NCI-H524 (cell line): ENCODE measurements at regions not wholly inside any gene's neighbourhood (a gene's known extent, or its start where the extent isn't known, plus 50 kb on each side); places are given as distances from the start of the nearest gene placed in this dataset.
A peak's percentile ranks its signal among the peaks of the same experiment; 100 is the strongest.
"Not testable (repeated sequence)": the region's sequence is repeated elsewhere in the genome, so short reads cannot be mapped to it uniquely, and the experiment has no call there.

Experiments used
- DNase-seq, 2 experiments: peaks; one replicate each; lab custom pipeline; 2025; lab: John Stamatoyannopoulos, UW

DNA sequence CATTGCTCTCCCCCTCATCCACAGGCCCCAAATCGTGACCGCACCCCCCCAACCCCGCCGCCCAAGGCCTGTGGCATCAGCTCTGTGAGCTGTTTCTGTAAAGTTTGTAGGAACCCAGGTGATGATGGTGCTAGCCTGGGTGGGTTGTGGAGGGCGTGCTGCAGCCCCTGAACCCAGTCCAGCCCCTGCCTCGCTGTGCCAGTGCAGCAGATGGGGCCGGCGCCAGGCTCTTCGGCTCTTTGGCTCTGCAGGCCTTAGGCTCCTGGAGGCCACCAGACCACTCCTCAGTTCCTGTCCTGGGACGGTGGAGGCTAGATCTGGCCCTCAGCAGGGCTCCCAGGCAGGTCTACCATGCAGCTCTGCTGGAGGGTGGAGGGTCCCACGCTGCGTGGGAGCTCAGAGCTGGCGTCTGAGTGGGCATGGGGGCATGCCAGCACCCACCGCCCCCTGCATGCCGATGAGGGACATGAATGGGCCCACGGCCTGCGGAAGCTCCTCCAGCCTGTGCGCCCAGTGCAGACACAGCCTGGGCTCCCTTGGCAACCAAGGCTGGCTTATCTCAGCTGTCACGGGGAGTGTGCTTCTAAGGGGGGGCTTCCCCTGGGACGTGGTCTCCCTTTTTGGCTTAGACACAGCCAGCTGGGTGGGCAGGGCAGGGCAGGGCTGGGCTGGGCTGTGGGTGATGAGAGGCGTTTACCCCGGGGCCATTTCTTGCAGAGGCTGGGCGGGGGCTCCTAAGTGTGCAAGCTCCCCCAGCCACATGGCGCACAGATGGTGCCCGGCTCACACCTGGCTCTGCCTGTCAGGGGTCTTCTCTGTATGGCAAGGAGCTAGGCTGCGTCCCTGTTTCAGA, 1187.6 kb downstream of the BRD1 start:
- peak; percentile 98 to 99 for DNase-seq

DNA sequence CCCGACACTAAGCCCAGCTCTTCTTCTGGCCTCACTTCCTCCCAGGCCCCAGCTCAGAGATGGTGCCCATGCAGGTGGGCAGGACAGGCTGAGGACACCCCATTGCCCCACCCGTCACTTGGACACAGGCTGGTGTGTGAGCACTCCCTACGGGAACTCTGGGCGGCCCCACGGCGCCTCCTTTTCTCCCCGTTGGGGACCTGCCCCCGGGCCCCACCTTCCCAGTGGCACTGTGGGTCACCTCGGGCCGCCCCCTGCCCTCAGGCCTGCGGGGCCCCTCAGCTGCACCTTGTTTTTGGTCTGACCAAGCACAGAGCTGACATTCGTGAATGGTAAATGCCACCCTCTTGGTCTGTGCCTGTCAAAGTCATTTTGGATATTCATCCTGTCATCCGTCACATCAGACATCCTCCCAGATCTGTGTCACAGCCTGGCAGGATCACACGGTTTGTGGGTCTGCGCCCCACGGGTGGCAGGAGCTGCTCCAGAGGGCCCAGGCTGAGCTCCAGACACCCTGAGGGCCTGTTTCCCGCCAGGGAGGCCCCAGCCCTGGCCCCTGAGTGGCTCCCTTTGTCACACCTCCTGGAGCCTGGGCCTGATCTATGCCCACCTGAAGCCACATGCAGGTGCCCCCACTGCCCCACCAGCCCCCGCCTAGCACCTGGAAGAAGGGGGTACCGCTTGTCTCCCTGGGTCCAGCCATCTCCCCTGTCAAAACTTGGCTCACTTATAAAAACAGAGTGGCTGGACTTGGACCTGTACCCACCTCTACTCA, 1188.5 kb downstream of the BRD1 start:
- DNase-seq = no peak

DNA sequence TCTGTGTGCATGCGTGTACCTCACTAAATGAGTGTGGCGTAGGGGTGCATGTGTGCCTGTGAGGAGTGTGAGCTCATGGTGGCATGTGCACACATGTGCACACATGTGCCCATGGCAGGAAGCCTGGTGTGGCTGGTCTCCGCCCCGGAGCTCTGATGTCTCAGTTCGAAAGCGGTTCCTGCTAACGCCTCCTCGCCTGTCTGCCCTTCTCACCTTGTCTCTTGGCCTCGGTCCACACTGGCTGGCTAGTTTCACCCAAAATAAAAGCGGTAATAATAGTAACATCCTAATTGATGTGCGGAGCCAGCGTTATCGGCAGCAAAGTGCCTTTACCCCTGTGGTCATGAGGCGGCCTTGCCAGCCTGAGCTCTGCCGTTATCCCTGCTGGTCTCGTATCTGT, 1190.4 kb downstream of the BRD1 start:
- DNase-seq = no peak

GRCh38 chr22:48636746-48637145, 1190.9 kb downstream of the BRD1 start:
- no peak for DNase-seq

DNA sequence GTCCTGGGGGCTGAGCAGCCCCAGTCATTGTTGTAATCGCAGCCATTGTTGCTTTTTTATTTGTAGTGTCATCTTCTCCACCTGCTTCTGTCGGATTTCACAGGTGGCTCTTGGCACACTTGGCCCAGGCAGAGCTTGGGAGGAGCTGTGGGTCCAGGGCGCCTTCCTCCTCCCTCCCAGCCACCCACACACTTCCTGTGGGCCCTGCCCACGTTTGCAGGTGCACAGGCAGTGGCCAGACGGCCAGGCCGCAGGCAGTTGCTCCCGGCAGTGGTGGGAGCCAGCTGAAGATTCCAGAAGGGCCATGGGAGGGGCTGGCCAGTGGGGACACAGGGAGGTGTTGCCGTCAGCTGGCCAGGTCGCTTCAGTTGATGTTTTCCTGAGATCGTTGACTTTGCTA, 1191.9 kb downstream of the BRD1 start:
- no peak for DNase-seq

DNA sequence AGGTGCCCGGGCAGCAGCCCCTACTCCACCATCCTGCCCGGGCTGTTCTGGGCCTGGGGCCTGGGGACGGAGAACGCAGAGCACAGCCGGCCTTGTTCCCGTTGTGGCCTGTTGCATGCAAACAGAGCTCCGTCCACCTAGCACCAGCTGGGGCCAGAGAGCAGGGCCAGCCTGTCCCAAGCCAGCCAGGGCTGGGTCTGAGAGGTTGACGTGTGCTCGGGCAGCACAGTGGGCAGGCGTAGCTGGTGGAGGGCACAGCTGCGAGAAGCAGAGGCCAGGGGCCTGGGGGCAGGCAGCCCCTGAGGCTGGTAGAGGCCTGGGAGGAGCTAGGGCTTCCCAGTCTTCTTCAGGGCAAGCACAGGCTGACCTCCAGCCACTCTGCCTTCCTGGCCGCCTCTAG, 1192.6 kb downstream of the BRD1 start:
- DNase-seq = no peak

- DNase-seq = no peak
Measured at GRCh38 chr22:48633996-48634836, 1193.5 kb downstream of the BRD1 start.

GRCh38 chr22:48632646-48633246, 1194.9 kb downstream of the BRD1 start:
- DNase-seq = no peak

DNA sequence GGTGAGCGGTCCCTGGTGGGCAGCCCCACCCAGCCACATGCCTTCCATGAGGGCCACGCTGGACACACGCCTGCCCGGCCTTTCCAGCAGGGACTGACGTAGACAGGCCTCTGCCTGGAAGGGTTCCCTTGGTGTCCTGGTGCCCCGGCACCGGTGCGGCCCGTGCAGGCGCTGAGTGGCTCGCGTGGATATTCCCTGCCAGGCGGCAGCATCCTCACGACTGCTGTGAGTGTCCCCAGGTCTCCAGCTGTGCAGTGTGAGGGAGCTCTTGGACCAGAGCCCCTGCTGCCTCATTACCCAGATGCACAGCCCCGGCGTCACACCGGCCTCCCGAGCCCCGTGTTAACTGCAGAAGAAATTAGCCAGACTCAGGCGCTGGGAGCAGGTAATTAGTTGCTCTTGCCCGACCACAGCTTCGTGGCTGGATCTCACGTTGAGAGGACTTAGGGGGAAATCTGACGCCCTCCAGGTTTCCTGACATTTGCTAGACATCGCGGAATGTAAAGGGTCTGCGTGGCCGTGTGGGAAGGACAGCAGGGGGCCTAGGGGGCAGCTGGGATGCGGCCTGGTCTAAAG, 1196.3 kb downstream of the BRD1 start:
- DNase-seq = peak; percentile 16 to 69

DNA sequence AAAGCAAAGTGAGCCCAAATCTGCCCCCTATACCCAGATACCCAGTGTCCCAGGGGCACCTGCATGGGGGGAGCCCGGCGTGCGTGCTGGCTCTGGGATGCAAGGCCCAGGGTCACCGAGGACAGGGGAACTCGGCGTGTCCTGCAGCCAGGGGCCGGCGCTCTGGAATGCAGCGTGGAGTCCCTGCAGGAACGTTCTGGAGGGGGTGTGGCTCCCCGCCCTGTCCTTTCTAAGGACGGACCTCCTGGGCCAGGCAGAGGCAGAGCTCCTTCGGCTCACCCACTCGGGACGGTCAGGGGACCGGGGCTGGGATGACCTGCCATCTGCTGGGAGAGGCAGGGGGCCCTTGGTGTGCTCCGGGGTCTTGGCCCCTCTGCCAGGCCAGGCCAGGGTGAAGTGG, 1196.8 kb downstream of the BRD1 start:
- DNase-seq = no peak

DNA sequence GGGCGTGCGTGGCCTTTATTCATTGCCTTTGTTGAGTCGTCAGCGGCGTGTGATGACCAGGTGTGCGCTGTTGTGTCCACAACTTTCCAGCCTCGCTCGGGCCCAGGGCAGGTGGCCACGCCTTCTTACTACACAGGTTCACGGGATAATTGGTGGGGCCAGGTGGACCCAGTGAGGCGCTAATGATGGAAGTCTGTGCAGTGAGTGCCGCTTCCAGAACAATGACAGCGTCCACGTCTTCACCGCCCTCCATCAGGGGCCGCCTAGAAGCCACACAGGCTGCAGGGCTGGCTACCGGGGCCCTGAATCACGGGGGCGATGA, 1197.3 kb downstream of the BRD1 start:
- no peak for DNase-seq

GRCh38 chr22:48629631-48630432, 1197.8 kb downstream of the BRD1 start:
- peak in 1 of 2 experiments; percentile 25 for DNase-seq

DNA sequence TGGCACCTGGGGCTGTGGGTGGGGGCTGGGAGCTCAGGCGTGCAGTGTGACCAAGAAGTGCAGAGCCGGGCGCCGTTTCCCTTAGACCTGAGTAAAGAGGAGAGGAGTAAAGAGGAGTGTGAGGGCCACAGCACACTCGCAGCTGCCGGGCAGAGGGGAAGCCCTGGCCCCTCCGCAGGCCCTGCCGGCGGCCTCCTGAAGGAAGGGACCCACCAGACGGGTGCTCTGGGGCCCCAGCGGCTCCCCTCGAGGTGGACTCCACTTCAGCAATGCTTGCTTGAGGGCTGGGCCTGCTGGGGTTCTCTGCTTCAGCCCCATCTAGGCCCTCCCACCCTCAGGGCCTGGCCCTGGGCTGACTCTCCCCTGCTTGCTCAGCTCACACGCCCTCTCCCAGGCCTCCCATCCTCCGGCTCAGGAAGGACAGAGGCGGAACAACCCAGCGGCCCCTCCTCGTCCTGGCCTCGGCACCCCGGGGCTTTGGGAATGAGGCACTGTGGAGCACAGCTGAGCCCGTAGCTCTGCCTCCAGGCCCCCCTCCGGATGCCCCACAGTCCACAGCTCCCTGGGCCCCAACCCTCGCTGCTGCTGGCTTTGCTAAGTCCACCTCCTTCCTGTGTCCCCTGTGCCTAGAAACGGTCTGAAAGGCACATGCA, 1198.7 kb downstream of the BRD1 start:
- DNase-seq = no peak

- DNase-seq = no peak
Measured at GRCh38 chr22:48627966-48628365, 1199.7 kb downstream of the BRD1 start.

- DNase-seq = no peak
Measured at GRCh38 chr22:48627203-48627602, 1200.5 kb downstream of the BRD1 start.

DNA sequence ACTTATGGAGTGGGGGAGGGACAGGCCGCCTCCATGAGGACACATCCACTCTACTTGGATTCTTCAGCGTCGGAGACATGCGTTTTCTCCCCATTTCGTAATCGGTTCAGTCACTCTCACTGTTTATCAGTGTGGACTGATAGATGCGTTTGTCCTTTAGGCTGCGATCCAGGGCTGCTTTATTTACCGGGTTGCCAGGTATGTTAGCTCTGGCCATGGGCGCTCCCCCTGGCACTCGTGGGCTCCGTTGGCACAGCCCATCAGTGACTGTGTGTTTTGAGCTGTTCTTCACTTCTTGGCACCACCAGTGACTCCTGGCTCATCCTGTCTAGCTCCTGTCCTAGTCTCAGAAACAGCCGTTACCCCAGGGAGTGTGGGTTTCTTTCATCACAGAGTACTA, 1203.3 kb downstream of the BRD1 start:
- no peak for DNase-seq

DNA sequence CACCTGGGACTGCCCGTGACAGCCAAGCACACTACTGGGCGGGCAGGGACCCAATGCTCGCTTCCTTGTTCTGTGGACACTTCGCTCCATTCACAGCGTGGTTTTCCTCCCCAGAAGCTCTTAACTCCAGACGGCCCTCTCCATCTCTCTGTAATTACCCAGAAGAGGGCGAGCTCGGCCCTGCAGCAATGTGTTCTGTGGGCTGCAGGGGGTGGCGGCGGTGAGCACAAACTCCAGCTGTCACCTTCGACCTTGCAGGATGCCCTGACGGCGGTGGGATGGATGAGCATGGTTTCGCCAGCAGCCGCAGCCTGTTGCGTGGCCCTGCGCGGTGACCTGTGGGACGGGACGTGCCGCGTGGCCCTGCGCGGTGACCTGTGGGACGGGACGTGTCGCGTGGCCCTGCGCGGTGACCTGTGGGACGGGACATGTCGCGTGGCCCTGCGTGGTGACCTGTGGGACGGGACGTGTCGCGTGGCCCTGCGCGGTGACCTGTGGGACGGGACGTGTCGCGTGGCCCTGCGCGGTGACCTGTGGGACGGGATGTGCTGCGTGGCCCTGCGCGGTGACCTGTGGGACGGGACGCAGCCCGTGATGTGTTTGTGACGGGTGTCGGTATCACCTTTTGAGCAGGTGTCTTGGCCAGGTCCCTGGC, 1204.7 kb downstream of the BRD1 start:
- DNase-seq = no peak

- DNase-seq = no peak
Measured at GRCh38 chr22:48621085-48621484, 1206.6 kb downstream of the BRD1 start.

DNA sequence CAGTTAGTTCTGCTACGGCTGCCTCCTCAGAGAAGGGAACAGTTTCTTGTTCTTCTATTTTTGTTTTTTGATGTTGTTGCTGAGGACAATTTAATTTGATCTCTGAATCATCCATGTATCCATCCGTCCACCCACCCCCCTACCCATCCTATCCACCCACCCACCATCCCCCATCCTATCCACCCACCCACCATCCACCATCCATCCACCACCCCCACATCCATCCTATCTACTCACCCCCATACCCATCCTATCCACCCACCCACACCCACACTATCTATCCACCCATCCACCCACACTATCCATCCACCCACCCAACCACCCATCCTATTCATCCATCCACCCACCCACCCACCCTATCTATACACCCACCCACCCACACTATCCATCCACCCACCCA, 1207.2 kb downstream of the BRD1 start:
- DNase-seq = not testable (repeated sequence)

DNA sequence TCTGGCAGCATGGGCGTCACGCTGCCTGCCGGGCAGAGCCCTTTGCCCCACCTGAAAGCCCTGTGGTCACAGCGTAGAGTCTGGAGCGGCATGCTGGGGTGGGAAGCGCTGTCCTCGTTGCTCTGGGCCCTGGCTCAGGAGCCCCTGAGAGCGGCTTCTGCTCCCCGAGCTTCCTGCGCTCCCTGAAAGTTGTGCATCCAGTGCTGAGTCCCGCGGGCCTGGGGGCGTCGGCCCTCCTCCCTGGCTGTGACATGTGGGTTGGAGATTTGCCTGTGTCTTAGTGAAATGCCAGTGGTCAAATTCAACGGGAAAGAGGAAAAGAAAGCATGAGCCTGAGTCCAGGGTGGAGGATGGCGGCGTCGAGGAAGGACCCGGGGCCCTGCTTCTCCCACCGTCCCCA, 1208.0 kb downstream of the BRD1 start:
- no peak for DNase-seq
